Stimulated activated CD8-positive, alpha-beta memory T cell treated with anti-CD3 and anti-CD28 coated beads, Interleukin-15, amount 100 ng/mL, for 1 hour (primary cell): ENCODE measurements at regions not wholly inside any gene's neighbourhood (a gene's known extent, or its start where the extent isn't known, plus 50 kb on each side); places are given as distances from the start of the nearest gene placed in this dataset.
"Not testable (repeated sequence)": the region's sequence is repeated elsewhere in the genome, so short reads cannot be mapped to it uniquely, and the experiment has no call there.

Experiments used
- DNase-seq: peaks from one replicate; pipeline ENCODE4 v3.0.0-alpha.2; 2020; ENCODE audit warnings: low read depth

GRCh38 chr3:5692446-5692845, 504.9 kb downstream of the EDEM1 start:
- no peak for DNase-seq

DNA sequence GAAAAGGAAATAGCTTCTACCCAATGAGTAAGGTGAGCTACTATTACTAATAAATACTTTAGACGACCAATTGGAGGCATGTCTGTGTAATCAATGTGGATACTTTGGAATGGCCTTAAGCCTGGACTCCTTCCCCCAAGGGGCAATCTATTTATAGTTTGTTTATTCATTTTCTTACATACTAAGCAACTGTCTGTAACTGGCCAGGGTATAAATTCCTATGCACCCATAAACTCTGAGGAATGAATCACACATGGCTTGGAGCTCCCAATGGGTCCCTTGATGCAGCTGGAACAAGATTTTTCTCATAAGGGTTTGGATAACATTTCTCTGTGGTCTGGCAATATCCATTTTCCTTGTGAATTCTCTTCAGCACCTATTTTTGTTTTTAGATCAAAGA, 506.8 kb downstream of the EDEM1 start:
- no peak for DNase-seq

- no peak for DNase-seq
Observed at GRCh38 chr3:5698851-5699250, 511.3 kb downstream of the EDEM1 start.

GRCh38 chr3:5699313-5699712, 511.8 kb downstream of the EDEM1 start:
- DNase-seq, result no peak

DNA sequence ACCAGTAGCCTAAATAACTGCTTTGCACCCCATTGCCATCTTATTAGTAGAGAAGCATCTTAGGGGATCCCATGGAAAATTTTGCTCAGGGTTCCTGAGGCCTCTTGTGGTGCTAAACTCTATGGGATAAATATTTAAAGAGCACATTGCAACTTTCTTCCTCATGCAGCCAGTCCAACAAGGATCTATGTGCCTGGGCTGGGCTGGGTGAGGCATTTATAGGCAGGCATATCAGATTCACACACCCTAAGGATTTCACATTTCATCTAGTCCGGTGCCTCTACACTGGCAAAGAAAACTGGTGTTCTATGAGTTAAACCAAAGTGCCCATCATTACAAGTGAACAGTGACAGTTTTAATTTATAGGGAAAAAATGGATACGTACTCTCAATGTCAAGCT, 512.3 kb downstream of the EDEM1 start:
- DNase-seq, result no peak

DNA sequence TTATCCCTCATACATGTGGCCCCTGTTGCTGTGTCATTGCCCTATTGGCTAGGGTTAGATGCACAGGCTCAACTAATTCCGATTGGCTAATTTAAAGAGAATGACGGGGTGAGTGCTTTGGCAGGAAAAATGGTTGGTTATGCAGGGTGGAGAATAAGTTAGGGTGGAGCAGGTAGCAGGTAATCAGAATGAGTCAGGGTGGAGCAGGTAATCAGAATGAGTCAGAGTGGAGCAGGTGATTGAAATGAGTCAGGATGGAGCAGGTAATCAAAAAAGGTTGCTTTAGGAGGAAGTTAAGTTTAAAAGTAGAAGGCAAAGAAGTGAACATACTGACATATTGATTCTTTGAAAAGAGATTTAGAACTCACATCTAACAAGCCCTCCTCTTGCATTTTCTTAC, 513.5 kb downstream of the EDEM1 start:
- not testable (repeated sequence) for DNase-seq

DNA sequence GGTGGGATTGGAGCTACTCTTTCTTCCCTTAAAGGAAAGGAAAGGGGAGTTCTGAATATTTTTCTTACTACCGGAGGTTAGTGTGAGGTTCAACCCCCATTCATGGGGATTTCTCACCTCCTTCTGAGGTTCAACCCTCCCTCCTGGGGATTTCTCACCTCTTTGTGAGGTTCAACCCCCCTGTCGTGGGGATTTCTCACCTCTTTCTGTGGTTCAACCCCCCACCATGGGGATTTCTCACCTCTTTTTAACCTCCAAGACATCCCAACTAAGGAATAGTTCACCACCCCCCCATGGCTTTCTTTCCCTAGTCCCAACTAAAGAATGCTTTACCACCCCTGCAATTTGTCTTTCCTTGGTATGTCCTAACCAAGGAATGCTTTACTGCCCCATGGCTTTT, 520.3 kb downstream of the EDEM1 start:
- no peak for DNase-seq

- no peak for DNase-seq
Observed at GRCh38 chr3:5709714-5710113, 522.2 kb downstream of the EDEM1 start.

DNA sequence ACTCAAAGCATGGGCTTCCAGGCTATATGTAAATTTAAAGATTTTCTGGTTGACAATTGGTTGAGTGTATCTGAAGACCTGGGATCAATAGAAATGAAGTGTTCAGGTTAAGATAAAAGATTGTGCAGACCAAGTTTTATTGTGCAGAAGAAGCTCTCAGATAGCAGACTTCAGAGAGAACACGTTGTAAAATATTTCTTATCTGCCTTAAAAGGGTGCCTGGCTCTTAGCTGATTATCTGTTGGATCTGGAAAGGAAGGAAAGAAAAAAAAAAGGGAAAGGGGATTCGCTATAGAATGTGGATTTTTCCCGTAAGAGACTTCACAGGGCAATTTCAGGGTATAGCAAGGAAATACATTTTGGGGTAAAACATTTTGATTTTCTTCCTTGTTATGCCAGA, 523.2 kb downstream of the EDEM1 start:
- DNase-seq, result no peak

GRCh38 chr3:5717254-5717653, 529.7 kb downstream of the EDEM1 start:
- no peak for DNase-seq

GRCh38 chr3:5719668-5720067, 532.2 kb downstream of the EDEM1 start:
- not testable (repeated sequence) for DNase-seq

DNA sequence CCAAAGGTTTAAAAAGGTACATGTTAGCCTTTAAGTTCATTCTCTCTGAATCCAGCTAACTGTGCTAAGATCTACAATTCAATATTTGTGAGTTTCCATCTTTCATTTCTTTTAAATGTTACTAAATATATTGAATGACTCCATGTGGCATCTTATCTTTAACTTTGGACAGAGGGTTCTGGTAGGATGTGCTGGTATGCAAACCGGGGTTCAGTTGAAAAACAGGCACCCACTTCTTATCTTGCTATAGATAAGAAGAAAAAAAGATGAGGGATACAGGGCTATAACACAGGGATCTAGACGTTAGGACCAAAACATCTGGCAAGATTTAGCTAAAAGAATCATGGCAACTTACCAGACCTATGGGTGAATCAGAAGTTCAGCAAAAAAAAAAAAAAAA, 538.3 kb downstream of the EDEM1 start:
- DNase-seq, result no peak

DNA sequence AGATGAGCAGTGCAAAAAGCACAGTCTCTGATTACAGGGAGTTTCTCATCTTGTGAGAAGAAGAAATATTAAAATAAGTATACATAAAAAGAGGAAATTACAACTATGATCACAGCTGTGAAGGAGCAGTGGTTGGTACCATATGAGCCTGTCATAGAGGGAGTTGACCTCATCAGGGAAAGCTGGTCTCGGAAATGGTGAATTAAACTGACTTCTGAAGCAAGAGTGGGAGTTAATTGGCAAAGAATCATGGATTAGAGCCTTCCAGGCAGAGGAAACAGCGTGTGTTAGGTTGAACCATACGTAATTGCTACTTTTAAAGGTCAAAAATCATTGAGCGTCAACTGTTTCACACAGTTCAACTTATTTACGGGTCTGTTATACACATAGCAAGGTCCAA, 539.1 kb downstream of the EDEM1 start:
- no peak for DNase-seq

DNA sequence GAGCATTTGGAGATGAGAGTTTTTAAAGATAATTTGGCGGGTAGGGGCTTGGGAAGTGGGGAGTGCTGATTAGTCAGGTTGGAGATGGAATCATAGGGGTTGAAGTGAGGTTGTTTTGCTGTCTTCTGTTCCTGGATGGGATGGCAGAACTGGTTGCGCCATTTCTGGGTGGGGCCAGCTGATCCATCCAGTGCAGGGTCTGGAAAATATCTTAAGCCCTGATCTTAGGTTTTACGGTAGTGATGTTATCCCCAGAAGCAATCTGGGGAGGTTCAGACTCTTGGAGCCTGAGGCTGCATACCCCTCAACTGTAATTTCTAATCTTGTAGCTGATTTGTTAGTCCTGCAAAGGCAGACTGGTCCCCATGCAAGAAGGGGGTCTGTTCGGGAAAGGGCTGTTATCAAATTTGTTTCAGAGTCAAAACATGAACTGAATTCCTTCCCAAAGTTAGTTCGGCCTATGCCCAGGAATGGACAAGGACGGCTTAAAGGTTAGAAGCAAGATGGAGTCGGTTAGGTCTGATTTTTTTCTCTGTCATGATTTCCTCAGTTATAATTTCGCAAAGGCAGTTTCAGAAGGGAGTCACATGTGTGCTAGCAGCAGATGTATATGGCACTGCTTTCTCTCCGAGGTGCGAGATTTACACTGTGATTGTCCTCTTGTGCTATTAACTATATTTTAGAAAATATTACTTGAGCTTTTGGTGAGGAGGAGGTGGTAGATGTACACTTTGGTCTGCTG, 540.4 kb downstream of the EDEM1 start:
- DNase-seq, result no peak

DNA sequence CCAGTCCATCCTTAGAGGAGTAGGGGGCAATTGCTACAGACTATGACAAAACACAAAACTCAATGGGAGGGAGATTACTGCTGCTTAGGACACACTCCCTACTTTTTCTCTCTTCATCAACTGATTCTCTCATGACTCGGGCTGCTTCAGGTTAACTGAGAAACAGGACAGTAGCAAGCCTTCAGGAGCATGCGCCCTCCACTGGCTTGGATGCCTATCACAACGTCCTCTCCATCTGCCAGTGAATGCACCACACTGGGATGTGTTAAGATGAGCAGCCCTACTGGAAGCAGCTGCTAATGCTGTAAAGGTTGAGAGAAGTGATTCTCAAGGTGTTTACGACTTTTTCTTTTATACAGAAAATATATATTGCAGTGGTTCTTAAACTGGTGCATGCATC, 542.3 kb downstream of the EDEM1 start:
- DNase-seq, result no peak

GRCh38 chr3:5731100-5731499, 543.6 kb downstream of the EDEM1 start:
- DNase-seq, result no peak

GRCh38 chr3:5732081-5732480, 544.6 kb downstream of the EDEM1 start:
- no peak for DNase-seq

GRCh38 chr3:5733995-5734394, 546.5 kb downstream of the EDEM1 start:
- DNase-seq, result no peak

DNA sequence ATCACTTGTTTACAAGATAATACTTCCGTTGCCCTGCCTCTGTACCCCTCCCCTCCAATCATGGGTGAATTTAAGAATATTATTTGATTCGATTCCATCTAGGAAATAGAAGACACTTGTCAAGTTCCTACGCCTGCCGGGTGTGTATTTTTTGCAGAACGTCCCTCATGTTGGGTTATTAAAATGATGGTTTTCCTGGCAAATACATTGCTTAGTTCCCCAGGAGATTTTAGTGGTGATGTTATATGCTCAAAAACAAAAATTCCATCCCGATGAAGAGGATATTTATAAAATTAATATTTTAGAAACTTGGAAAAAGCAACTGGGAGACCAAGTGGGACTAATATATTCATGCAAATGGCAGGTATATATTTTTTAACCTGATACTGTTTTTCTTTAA, 548.4 kb downstream of the EDEM1 start:
- no peak for DNase-seq

GRCh38 chr3:5739299-5739935, 551.9 kb downstream of the EDEM1 start:
- no peak for DNase-seq

DNA sequence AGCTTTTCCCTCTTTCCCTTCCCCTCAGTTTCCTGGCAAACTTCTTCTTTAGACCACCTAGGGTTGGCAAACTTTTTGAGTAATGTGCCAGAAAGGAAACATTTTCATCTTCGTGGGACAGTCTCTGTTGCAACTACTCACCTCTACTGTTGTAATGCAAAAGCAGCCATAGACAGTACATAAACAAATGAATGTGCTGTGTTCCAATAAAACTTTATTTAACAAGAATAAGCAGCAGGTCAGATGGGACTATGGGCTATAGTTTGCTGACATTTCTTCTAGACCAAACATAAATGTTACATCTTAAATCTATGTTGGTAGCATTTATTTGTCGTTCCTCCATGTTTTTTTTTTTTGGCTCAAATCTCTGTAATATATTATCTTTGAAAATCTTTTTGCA, 552.4 kb downstream of the EDEM1 start:
- DNase-seq, result no peak

DNA sequence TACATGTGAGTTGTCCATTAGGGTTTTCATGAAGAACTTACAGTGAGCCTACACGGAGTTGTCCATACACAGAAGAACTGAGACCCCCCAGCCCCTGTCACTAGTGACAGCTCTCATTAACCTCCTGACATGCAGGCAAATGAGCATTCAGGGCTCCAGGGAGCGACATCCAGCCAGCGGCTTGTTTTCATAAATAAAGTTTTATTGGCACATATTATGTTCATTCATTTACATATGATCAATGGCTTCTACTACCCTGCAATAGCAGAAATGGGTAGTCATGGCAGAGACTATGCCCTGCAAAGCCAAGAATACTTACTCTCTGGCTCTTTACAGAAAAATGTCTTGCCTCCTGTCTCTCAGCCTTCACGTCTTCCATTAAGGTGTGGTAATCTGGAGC, 553.5 kb downstream of the EDEM1 start:
- DNase-seq, result no peak

- DNase-seq, result no peak
Observed at GRCh38 chr3:5750091-5750490, 562.6 kb downstream of the EDEM1 start.
